ENCODE measurements at regions not wholly inside any gene's neighbourhood (a gene's known extent, or its start where the extent isn't known, plus 50 kb on each side); places are given as distances from the start of the nearest gene placed in this dataset.

GRCh38 chr3:180223268-180223667 lies 186.5 kb upstream of the PEX5L start:
- FAIRE-seq: no peak
- BruUV-seq (replicated peaks): no TSS peak

More at GRCh38 chr3:180223268-180223667, 186.5 kb upstream of the PEX5L start:
- in situ Hi-C loops (cut with HindIII; ENCODE audit: extremely low pct_ligation_motif_present, low pct_unique_long_range_greater_than_20kb) (no loop called here), intact Hi-C loops (cut with micrococcal nuclease; ENCODE audit: unreplicated experiment) (no loop called here)
- no peaks in the 10 kb centered on the region; a peak in 1 of 5 replicates for H3K27me3 ChIP-seq (ENCODE audit: control insufficient read depth in 1 of 2, insufficient read depth in 2 of 2, low read length in 2 of 2)
- H3K4me3 ChIP-seq (replicated peaks in 1 of 3; ENCODE audit: insufficient read depth in 1 of 3, low read depth in 2 of 3, low read length in 3 of 3): no peak overlapping the region
- CTCF ChIA-PET (ENCODE audit: low intra/inter-chr PET ratio, low total read pairs): no interaction called here
- no peaks in the 10 kb centered on the region for H4K20me1 ChIP-seq (ENCODE audit: insufficient read depth, low read length)
- WGBS (ENCODE audit: low lambda C conversion rate): 4% methylated on average over 3 of the region's 3 CpGs
- H3K4me1 ChIP-seq (ENCODE audit: insufficient read depth, low read length): no peaks in the 10 kb centered on the region
- ATAC-seq (no peak), DNase-seq (ENCODE audit: low spot score) (no peak)
- H3K79me2 ChIP-seq (ENCODE audit: insufficient read depth, low read length): no peaks in the 10 kb centered on the region
- no peak overlapping the region for H2AFZ ChIP-seq (ENCODE audit: low read length)
- POLR2A ChIA-PET: no interaction called here
- no peak overlapping the region for H3K9ac ChIP-seq (ENCODE audit: insufficient read depth, low read depth, low read length)
- no peaks in the 10 kb centered on the region for H3K36me3 ChIP-seq (replicated peaks in 1 of 2; ENCODE audit: control insufficient read depth in 1 of 2, insufficient read depth in 2 of 2, low read length in 2 of 2)
- no peak overlapping the region for H3K4me2 ChIP-seq (ENCODE audit: low read depth, low read length)
- no peak overlapping the region for H3K27ac ChIP-seq (ENCODE audit: extremely low read length, insufficient read depth, low read length)
- no peak for TF ChIP-seq CHD2 (IDR thresholded peaks at IDR 0.05; ENCODE audit: low read depth, low read length)
- TF ChIP-seq YEATS4 (CRISPR knock-in tag; IDR thresholded peaks at IDR 0.05; ENCODE audit: borderline replicate concordance): no peak
- TF ChIP-seq DNMT1 (CRISPR knock-in tag; IDR thresholded peaks at IDR 0.05): no peak
- no peak for TF ChIP-seq NRL (CRISPR knock-in tag; IDR thresholded peaks at IDR 0.05; ENCODE audit: borderline replicate concordance)
- no peak for TF ChIP-seq IRX3 (CRISPR knock-in tag; IDR thresholded peaks at IDR 0.05; ENCODE audit: borderline replicate concordance, low read depth)
- no peak for TF ChIP-seq AGO2 (optimal IDR thresholded peaks at IDR 0.05; ENCODE audit: low read depth, low read length)
- TF ChIP-seq KLF16 (CRISPR knock-in tag; IDR thresholded peaks at IDR 0.05): no peak
- no peak for TF ChIP-seq CEBPZ (IDR thresholded peaks at IDR 0.05; ENCODE audit: low read length)
- TF ChIP-seq ZNF83 (CRISPR knock-in tag; IDR thresholded peaks at IDR 0.05; ENCODE audit: borderline replicate concordance): no peak
- TF ChIP-seq PHB2 (IDR thresholded peaks at IDR 0.05; ENCODE audit: partially characterized antibody): no peak
- TF ChIP-seq PITX1 (CRISPR knock-in tag; IDR thresholded peaks at IDR 0.05): no peak
- no peak for TF ChIP-seq RBAK (CRISPR knock-in tag; IDR thresholded peaks at IDR 0.05)
- no peak for TF ChIP-seq ZBTB20 (CRISPR knock-in tag; IDR thresholded peaks at IDR 0.05; ENCODE audit: borderline replicate concordance, low read depth)
- no peak for TF ChIP-seq ZNF784 (CRISPR knock-in tag; IDR thresholded peaks at IDR 0.05; ENCODE audit: borderline replicate concordance)
- no peak for TF ChIP-seq ZFP37 (CRISPR knock-in tag; IDR thresholded peaks at IDR 0.05; ENCODE audit: borderline replicate concordance)
- TF ChIP-seq NR2F6 (IDR thresholded peaks at IDR 0.05): no peak
- TF ChIP-seq NR2F6 (CRISPR knock-in tag; IDR thresholded peaks at IDR 0.05): no peak
- TF ChIP-seq ZFY (CRISPR knock-in tag; IDR thresholded peaks at IDR 0.05): no peak
- no peak for TF ChIP-seq PPARG (CRISPR knock-in tag; conservative IDR thresholded peaks at IDR 0.05)
- TF ChIP-seq SALL2 (CRISPR knock-in tag; IDR thresholded peaks at IDR 0.05): no peak
- no peak for TF ChIP-seq KDM6A (CRISPR knock-in tag; IDR thresholded peaks at IDR 0.05; ENCODE audit: low read depth)
- H3K9me3 ChIP-seq (ENCODE audit: low read length): peaks cover 49% of the 10 kb centered on the region
